GM13977 (cell line): ENCODE measurements at regions not wholly inside any gene's neighbourhood (a gene's known extent, or its start where the extent isn't known, plus 50 kb on each side); places are given as distances from the start of the nearest gene placed in this dataset.

Source experiments
- DNase-seq: peaks from one replicate; pipeline ENCODE4 v3.0.0; 2012; ENCODE audit warnings: low spot score
- CTCF ChIP-seq: IDR thresholded peaks from 2 replicates; pipeline ENCODE4 v1.5.1; 2012; ENCODE audit warnings: mild to moderate bottlenecking, control low read depth; ENCODE audit not compliant: insufficient read depth; ENCODE audit errors: extremely low read depth, missing control alignments
- in situ Hi-C: fragments of 300-500 bp; cut with MboI; formaldehyde crosslinking; loops from one replicate; pipeline ENCODE4 v1.12.0; 2022; ENCODE audit warnings: low sequenced_read_pairs, low pct_unique_long_range_greater_than_20kb, mixed read lengths, inconsistent platforms; ENCODE audit not compliant: unreplicated experiment

- in situ Hi-C loops, result no loop called here
- no peak for TF ChIP-seq CTCF
- no peak for DNase-seq
Observed at GRCh38 chr2:217452928-217453327, 549.9 kb downstream of the TNS1 start.

GRCh38 chr2:217451666-217452065 lies 551.1 kb downstream of the TNS1 start:
- DNase-seq, result no peak
- in situ Hi-C loops, result no loop called here
- TF ChIP-seq CTCF, result no peak

- no peak for DNase-seq
- TF ChIP-seq CTCF, result no peak
- in situ Hi-C loops, result no loop called here
Observed at GRCh38 chr2:217449444-217449843, 553.4 kb downstream of the TNS1 start.

- in situ Hi-C loops, result no loop called here
Observed at GRCh38 chr2:217448860-217449259, 553.9 kb downstream of the TNS1 start.

GRCh38 chr2:217445723-217446122 lies 557.1 kb downstream of the TNS1 start:
- in situ Hi-C loops, result no loop called here
- TF ChIP-seq CTCF, result no peak
- no peak for DNase-seq

More at GRCh38 chr2:217448860-217449259, 553.9 kb downstream of the TNS1 start:
- no peak for TF ChIP-seq CTCF
- no peak for DNase-seq

GRCh38 chr2:217444932-217445331 lies 557.9 kb downstream of the TNS1 start:
- in situ Hi-C loops, result no loop called here
- no peak for DNase-seq
- no peak for TF ChIP-seq CTCF

- no peak for DNase-seq
- in situ Hi-C loops, result no loop called here
- no peak for TF ChIP-seq CTCF
Observed at GRCh38 chr2:217444509-217444908, 558.3 kb downstream of the TNS1 start.
